ENCODE measurements at regions not wholly inside any gene's neighbourhood (a gene's known extent, or its start where the extent isn't known, plus 50 kb on each side); places are given as distances from the start of the nearest gene placed in this dataset.

DNA sequence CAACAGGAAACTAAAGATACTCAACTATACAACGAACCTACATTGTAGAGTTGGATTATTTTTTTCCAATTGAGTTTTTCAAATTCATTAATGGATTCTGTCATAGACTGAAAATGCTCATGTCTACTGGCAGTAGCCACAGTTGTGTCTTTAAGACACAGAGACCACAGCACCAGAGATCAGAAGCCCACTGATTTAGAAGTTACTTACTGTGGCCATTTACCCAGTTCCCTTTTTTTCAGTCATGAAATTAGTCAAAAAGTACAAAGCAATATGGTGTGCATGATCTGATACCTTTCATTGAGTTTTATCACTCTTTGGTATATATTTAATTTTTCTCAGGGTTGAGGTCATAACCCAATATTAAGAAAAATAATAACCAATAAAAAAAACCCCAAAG lies 1640.2 kb upstream of the WWC1 start:
- no peaks in the 10 kb centered on the region for H3K36me3 ChIP-seq (ENCODE audit: control insufficient read depth, insufficient read depth, low read length)
- DNase-seq (ENCODE audit: low read depth) (no peak), FAIRE-seq (no peak)
- no peak overlapping the region for H3K4me3 ChIP-seq (ENCODE audit: low read depth, low read length)
- TF ChIP-seq, protein P1, sequence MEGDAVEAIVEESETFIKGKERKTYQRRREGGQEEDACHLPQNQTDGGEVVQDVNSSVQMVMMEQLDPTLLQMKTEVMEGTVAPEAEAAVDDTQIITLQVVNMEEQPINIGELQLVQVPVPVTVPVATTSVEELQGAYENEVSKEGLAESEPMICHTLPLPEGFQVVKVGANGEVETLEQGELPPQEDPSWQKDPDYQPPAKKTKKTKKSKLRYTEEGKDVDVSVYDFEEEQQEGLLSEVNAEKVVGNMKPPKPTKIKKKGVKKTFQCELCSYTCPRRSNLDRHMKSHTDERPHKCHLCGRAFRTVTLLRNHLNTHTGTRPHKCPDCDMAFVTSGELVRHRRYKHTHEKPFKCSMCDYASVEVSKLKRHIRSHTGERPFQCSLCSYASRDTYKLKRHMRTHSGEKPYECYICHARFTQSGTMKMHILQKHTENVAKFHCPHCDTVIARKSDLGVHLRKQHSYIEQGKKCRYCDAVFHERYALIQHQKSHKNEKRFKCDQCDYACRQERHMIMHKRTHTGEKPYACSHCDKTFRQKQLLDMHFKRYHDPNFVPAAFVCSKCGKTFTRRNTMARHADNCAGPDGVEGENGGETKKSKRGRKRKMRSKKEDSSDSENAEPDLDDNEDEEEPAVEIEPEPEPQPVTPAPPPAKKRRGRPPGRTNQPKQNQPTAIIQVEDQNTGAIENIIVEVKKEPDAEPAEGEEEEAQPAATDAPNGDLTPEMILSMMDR (IDR thresholded peaks at IDR 0.05; ENCODE audit: insufficient read depth, low read length, severe bottlenecking) = no peak
- H3K27me3 ChIP-seq (ENCODE audit: control insufficient read depth, insufficient read depth, low read length) = no peaks in the 10 kb centered on the region

- Histone ChIP-seq H3K36me3 (ENCODE audit: control insufficient read depth, insufficient read depth, low read length) (no peaks in the 10 kb centered on the region), H3K27me3 (ENCODE audit: control insufficient read depth, insufficient read depth, low read length) (no peaks in the 10 kb centered on the region), H3K4me3 (ENCODE audit: low read depth, low read length) (no peak overlapping the region)
- TF ChIP-seq, protein P1 (IDR thresholded peaks at IDR 0.05; ENCODE audit: insufficient read depth, low read length, severe bottlenecking) = no peak
- DNase-seq (ENCODE audit: low read depth) (no peak), FAIRE-seq (no peak)
Observed at GRCh38 chr5:166671811-166672210, 1619.6 kb upstream of the WWC1 start.

- no peaks in the 10 kb centered on the region for H3K27me3 ChIP-seq (ENCODE audit: control insufficient read depth, insufficient read depth, low read length)
- no peak for FAIRE-seq
- no peaks in the 10 kb centered on the region for H3K36me3 ChIP-seq (ENCODE audit: control insufficient read depth, insufficient read depth, low read length)
- no peak for DNase-seq (ENCODE audit: low read depth)
- no peak overlapping the region for H3K4me3 ChIP-seq (ENCODE audit: low read depth, low read length)
- TF ChIP-seq, protein P1 (IDR thresholded peaks at IDR 0.05; ENCODE audit: insufficient read depth, low read length, severe bottlenecking) = no peak
Observed at GRCh38 chr5:166672431-166672830, 1619.0 kb upstream of the WWC1 start.

GRCh38 chr5:166677891-166678290 lies 1613.6 kb upstream of the WWC1 start:
- no peak for DNase-seq (ENCODE audit: low read depth)
- FAIRE-seq = no peak
- Histone ChIP-seq H3K27me3 (ENCODE audit: control insufficient read depth, insufficient read depth, low read length) (no peaks in the 10 kb centered on the region), H3K36me3 (ENCODE audit: control insufficient read depth, insufficient read depth, low read length) (no peaks in the 10 kb centered on the region), H3K4me3 (ENCODE audit: low read depth, low read length) (no peak overlapping the region)
- TF ChIP-seq, protein P1 (IDR thresholded peaks at IDR 0.05; ENCODE audit: insufficient read depth, low read length, severe bottlenecking) = no peak

- FAIRE-seq (no peak), DNase-seq (ENCODE audit: low read depth) (no peak)
- Histone ChIP-seq H3K36me3 (ENCODE audit: control insufficient read depth, insufficient read depth, low read length) (no peaks in the 10 kb centered on the region), H3K27me3 (ENCODE audit: control insufficient read depth, insufficient read depth, low read length) (no peaks in the 10 kb centered on the region), H3K4me3 (ENCODE audit: low read depth, low read length) (no peak overlapping the region)
- TF ChIP-seq, protein P1 (IDR thresholded peaks at IDR 0.05; ENCODE audit: insufficient read depth, low read length, severe bottlenecking) = no peak
Observed at GRCh38 chr5:166679331-166679730, 1612.1 kb upstream of the WWC1 start.

- DNase-seq (ENCODE audit: low read depth) = no peak
- H3K36me3 ChIP-seq (ENCODE audit: control insufficient read depth, insufficient read depth, low read length) = no peaks in the 10 kb centered on the region
- H3K27me3 ChIP-seq (ENCODE audit: control insufficient read depth, insufficient read depth, low read length) = no peaks in the 10 kb centered on the region
- no peak for FAIRE-seq
- TF ChIP-seq, protein P1 (IDR thresholded peaks at IDR 0.05; ENCODE audit: insufficient read depth, low read length, severe bottlenecking) = no peak
- no peak overlapping the region for H3K4me3 ChIP-seq (ENCODE audit: low read depth, low read length)
Observed at GRCh38 chr5:166695326-166695725, 1596.1 kb upstream of the WWC1 start.

Measured in bronchial epithelial cell (primary cell).